ENCODE measurements at regions not wholly inside any gene's neighbourhood (a gene's known extent, or its start where the extent isn't known, plus 50 kb on each side); places are given as distances from the start of the nearest gene placed in this dataset.

- TF ChIP-seq ZNF449 (tag by site-specific recombination; IDR thresholded peaks at IDR 0.05) (no peak), ZNF311 (tag by site-specific recombination; IDR thresholded peaks at IDR 0.05; ENCODE audit: borderline replicate concordance) (no peak), ZNF704 (tag by site-specific recombination; IDR thresholded peaks at IDR 0.05) (no peak)
Measured at GRCh38 chr2:19749507-19749836, 152.3 kb downstream of the TTC32 start (continued).

- POLR2A ChIA-PET: no interaction called here
- no peak overlapping the region for H3K4me3 ChIP-seq (ENCODE audit: low read depth, low read length)
- CTCF ChIA-PET: interaction anchor here (1.1 to 1.6 kb wide), 5 partner anchors 7 to 380 kb away, joined by 3 to 5 read pairs (median 3); no protein-coding TSS in a partner anchor
- no peaks in the 10 kb centered on the region for H3K36me3 ChIP-seq (ENCODE audit: control insufficient read depth in 2 of 2, insufficient read depth in 1 of 2, low read length in 2 of 2)
- TF ChIP-seq SALL2 (tag by site-specific recombination; IDR thresholded peaks at IDR 0.05; ENCODE audit: borderline replicate concordance) (no peak), KLF8 (tag by site-specific recombination; IDR thresholded peaks at IDR 0.05) (no peak), HIC1 (tag by site-specific recombination; IDR thresholded peaks at IDR 0.05) (no peak), ZNF514 (tag by site-specific recombination; IDR thresholded peaks at IDR 0.05) (no peak)
- no peaks in the 10 kb centered on the region for H3K4me1 ChIP-seq (ENCODE audit: control insufficient read depth, insufficient read depth, low read length)
- H3K27ac ChIP-seq (ENCODE audit: extremely low read depth, low read depth, low read length): no peak overlapping the region
- H3K9me3 ChIP-seq (ENCODE audit: control insufficient read depth, insufficient read depth, low read depth, low read length): no peaks in the 10 kb centered on the region
Measured at GRCh38 chr2:19748711-19749506, 152.9 kb downstream of the TTC32 start.

GRCh38 chr2:19748073-19748375, 153.8 kb downstream of the TTC32 start:
- H3K4me1 ChIP-seq (ENCODE audit: control insufficient read depth, insufficient read depth, low read length): no peaks in the 10 kb centered on the region
- no peak overlapping the region for H3K4me3 ChIP-seq (ENCODE audit: low read depth, low read length)
- no peaks in the 10 kb centered on the region for H3K36me3 ChIP-seq (ENCODE audit: control insufficient read depth in 2 of 2, insufficient read depth in 1 of 2, low read length in 2 of 2)
- no peak overlapping the region for H3K27ac ChIP-seq (ENCODE audit: extremely low read depth, low read depth, low read length)
- no peak for TF ChIP-seq ZNF513 (tag by site-specific recombination; IDR thresholded peaks at IDR 0.05)
- no peak for TF ChIP-seq ZNF221 (tag by site-specific recombination; IDR thresholded peaks at IDR 0.05; ENCODE audit: borderline replicate concordance)
- ChIA-PET POLR2A (no interaction called here), CTCF (interaction anchor here (0.7 to 1.6 kb wide), 5 partner anchors 8 to 323 kb away, joined by 3 to 4 read pairs (median 3); no protein-coding TSS in a partner anchor)
- no peaks in the 10 kb centered on the region for H3K9me3 ChIP-seq (ENCODE audit: control insufficient read depth, insufficient read depth, low read depth, low read length)

GRCh38 chr2:19747310-19748072, 154.3 kb downstream of the TTC32 start:
- Histone ChIP-seq H3K36me3 (ENCODE audit: control insufficient read depth in 2 of 2, insufficient read depth in 1 of 2, low read length in 2 of 2) (no peaks in the 10 kb centered on the region), H3K27ac (ENCODE audit: extremely low read depth, low read depth, low read length) (no peak overlapping the region), H3K4me3 (ENCODE audit: low read depth, low read length) (no peak overlapping the region), H3K9me3 (ENCODE audit: control insufficient read depth, insufficient read depth, low read depth, low read length) (no peaks in the 10 kb centered on the region), H3K4me1 (ENCODE audit: control insufficient read depth, insufficient read depth, low read length) (no peaks in the 10 kb centered on the region)
- POLR2A ChIA-PET: no interaction called here
- CTCF ChIA-PET: interaction anchor here (0.6 to 1.9 kb wide), 11 partner anchors 9 to 384 kb away, joined by 3 to 9 read pairs (median 3); no protein-coding TSS in a partner anchor
- TF ChIP-seq SCRT2 (tag by site-specific recombination; IDR thresholded peaks at IDR 0.05): no peak
- no peak for TF ChIP-seq SETDB1 (IDR thresholded peaks at IDR 0.05; ENCODE audit: insufficient read length, low read length)
- no peak for TF ChIP-seq ZSCAN4 (tag by site-specific recombination; IDR thresholded peaks at IDR 0.05)
- no peak for TF ChIP-seq ZNF692 (tag by site-specific recombination; IDR thresholded peaks at IDR 0.05)
- no peak for TF ChIP-seq ZNF280C (tag by site-specific recombination; IDR thresholded peaks at IDR 0.05)
- no peak for TF ChIP-seq ZNF157 (tag by site-specific recombination; IDR thresholded peaks at IDR 0.05)
